ENCODE measurements at regions not wholly inside any gene's neighbourhood (a gene's known extent, or its start where the extent isn't known, plus 50 kb on each side); places are given as distances from the start of the nearest gene placed in this dataset.

DNA sequence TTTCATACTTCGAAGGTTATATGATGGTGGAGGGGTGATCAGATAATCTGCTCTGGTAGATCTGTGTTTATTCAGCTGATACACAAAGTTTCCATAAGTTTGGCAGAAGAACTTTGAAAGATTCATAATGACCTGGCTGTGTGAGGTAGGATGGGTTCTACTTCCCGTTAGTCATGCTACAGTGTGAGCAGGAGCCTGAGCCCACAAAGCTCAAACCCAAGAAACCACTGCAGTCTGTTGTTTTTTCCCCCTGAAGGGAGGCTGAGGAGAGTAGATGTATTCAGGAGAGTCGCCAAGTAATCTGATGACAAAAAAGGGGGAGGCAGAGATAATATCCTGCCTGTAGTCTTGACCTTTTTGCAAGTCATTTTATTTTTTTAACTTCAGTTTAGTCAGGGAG lies 52.8 kb upstream of the PPP3CA start (continued):
- no peak for TF ChIP-seq STAT1 (IDR thresholded peaks at IDR 0.05; ENCODE audit: unreplicated experiment)
- no peak for TF ChIP-seq ZNF114 (CRISPR knock-in tag; IDR thresholded peaks at IDR 0.05)
- no peak for TF ChIP-seq EZH2phosphoT487 (IDR thresholded peaks at IDR 0.05; ENCODE audit: unreplicated experiment)
- no peak for TF ChIP-seq NANOG (IDR thresholded peaks at IDR 0.05; ENCODE audit: borderline replicate concordance)

DNA sequence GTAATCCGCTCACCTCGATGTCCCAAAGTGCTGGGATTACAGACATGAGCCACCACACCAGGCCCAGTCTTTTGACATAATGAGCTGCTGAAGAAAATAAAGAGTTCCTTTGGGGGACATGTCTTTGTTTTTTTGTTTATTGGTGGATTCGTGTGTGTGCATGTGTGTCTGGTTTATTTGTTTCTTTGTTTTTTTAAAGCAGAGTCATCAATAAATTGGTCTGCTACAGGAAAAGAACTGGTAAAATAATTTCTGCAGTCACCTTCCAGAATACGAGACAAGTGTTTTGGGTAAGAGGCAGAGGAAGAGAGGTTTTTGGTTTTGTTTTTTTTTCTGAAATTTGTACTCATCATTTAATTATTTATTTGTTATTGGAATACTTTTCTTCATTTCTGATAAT lies 51.5 kb upstream of the PPP3CA start:
- peaks cover 4% of the 10 kb centered on the region; the same call in 1 of the 2 replicates for H3K9me2 ChIP-seq (ENCODE audit: insufficient read depth)
- H3F3A ChIP-seq (replicated peaks; ENCODE audit: low read depth): no peaks in the 10 kb centered on the region
- H3K9me3 Mint-ChIP-seq: no peaks in the 10 kb centered on the region; the same call in 2 of the 3 replicates
- no peaks in the 10 kb centered on the region for H4K20me1 ChIP-seq (replicated peaks; ENCODE audit: insufficient read depth)
- no peak overlapping the region for H3K4me3 Mint-ChIP-seq
- TF ChIP-seq STAT1 (IDR thresholded peaks at IDR 0.05; ENCODE audit: unreplicated experiment) (no peak), EZH2phosphoT487 (IDR thresholded peaks at IDR 0.05; ENCODE audit: unreplicated experiment) (no peak), CREB1 (CRISPR knock-in tag; IDR thresholded peaks at IDR 0.05; ENCODE audit: low read depth) (no peak), POLR2AphosphoS5 (IDR thresholded peaks at IDR 0.05; ENCODE audit: low read depth) (no peak), ZNF114 (CRISPR knock-in tag; IDR thresholded peaks at IDR 0.05) (no peak), ZNF331 (CRISPR knock-in tag; IDR thresholded peaks at IDR 0.05; ENCODE audit: low read depth) (no peak), JUNB (IDR thresholded peaks at IDR 0.05; ENCODE audit: unreplicated experiment) (no peak), EZH2 (IDR thresholded peaks at IDR 0.05; ENCODE audit: low read depth, unreplicated experiment) (no peak), NANOG (IDR thresholded peaks at IDR 0.05; ENCODE audit: borderline replicate concordance) (no peak)
- TF ChIP-seq, protein P1, sequence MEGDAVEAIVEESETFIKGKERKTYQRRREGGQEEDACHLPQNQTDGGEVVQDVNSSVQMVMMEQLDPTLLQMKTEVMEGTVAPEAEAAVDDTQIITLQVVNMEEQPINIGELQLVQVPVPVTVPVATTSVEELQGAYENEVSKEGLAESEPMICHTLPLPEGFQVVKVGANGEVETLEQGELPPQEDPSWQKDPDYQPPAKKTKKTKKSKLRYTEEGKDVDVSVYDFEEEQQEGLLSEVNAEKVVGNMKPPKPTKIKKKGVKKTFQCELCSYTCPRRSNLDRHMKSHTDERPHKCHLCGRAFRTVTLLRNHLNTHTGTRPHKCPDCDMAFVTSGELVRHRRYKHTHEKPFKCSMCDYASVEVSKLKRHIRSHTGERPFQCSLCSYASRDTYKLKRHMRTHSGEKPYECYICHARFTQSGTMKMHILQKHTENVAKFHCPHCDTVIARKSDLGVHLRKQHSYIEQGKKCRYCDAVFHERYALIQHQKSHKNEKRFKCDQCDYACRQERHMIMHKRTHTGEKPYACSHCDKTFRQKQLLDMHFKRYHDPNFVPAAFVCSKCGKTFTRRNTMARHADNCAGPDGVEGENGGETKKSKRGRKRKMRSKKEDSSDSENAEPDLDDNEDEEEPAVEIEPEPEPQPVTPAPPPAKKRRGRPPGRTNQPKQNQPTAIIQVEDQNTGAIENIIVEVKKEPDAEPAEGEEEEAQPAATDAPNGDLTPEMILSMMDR (conservative IDR thresholded peaks at IDR 0.05; ENCODE audit: low read depth in 2 of 2): no peak
- TF ChIP-seq, protein P2, sequence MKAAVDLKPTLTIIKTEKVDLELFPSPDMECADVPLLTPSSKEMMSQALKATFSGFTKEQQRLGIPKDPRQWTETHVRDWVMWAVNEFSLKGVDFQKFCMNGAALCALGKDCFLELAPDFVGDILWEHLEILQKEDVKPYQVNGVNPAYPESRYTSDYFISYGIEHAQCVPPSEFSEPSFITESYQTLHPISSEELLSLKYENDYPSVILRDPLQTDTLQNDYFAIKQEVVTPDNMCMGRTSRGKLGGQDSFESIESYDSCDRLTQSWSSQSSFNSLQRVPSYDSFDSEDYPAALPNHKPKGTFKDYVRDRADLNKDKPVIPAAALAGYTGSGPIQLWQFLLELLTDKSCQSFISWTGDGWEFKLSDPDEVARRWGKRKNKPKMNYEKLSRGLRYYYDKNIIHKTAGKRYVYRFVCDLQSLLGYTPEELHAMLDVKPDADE (IDR thresholded peaks at IDR 0.05): no peak
- TF ChIP-seq, protein P3, sequence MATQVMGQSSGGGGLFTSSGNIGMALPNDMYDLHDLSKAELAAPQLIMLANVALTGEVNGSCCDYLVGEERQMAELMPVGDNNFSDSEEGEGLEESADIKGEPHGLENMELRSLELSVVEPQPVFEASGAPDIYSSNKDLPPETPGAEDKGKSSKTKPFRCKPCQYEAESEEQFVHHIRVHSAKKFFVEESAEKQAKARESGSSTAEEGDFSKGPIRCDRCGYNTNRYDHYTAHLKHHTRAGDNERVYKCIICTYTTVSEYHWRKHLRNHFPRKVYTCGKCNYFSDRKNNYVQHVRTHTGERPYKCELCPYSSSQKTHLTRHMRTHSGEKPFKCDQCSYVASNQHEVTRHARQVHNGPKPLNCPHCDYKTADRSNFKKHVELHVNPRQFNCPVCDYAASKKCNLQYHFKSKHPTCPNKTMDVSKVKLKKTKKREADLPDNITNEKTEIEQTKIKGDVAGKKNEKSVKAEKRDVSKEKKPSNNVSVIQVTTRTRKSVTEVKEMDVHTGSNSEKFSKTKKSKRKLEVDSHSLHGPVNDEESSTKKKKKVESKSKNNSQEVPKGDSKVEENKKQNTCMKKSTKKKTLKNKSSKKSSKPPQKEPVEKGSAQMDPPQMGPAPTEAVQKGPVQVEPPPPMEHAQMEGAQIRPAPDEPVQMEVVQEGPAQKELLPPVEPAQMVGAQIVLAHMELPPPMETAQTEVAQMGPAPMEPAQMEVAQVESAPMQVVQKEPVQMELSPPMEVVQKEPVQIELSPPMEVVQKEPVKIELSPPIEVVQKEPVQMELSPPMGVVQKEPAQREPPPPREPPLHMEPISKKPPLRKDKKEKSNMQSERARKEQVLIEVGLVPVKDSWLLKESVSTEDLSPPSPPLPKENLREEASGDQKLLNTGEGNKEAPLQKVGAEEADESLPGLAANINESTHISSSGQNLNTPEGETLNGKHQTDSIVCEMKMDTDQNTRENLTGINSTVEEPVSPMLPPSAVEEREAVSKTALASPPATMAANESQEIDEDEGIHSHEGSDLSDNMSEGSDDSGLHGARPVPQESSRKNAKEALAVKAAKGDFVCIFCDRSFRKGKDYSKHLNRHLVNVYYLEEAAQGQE (IDR thresholded peaks at IDR 0.05; ENCODE audit: unreplicated experiment): no peak
- TF ChIP-seq, protein P4, sequence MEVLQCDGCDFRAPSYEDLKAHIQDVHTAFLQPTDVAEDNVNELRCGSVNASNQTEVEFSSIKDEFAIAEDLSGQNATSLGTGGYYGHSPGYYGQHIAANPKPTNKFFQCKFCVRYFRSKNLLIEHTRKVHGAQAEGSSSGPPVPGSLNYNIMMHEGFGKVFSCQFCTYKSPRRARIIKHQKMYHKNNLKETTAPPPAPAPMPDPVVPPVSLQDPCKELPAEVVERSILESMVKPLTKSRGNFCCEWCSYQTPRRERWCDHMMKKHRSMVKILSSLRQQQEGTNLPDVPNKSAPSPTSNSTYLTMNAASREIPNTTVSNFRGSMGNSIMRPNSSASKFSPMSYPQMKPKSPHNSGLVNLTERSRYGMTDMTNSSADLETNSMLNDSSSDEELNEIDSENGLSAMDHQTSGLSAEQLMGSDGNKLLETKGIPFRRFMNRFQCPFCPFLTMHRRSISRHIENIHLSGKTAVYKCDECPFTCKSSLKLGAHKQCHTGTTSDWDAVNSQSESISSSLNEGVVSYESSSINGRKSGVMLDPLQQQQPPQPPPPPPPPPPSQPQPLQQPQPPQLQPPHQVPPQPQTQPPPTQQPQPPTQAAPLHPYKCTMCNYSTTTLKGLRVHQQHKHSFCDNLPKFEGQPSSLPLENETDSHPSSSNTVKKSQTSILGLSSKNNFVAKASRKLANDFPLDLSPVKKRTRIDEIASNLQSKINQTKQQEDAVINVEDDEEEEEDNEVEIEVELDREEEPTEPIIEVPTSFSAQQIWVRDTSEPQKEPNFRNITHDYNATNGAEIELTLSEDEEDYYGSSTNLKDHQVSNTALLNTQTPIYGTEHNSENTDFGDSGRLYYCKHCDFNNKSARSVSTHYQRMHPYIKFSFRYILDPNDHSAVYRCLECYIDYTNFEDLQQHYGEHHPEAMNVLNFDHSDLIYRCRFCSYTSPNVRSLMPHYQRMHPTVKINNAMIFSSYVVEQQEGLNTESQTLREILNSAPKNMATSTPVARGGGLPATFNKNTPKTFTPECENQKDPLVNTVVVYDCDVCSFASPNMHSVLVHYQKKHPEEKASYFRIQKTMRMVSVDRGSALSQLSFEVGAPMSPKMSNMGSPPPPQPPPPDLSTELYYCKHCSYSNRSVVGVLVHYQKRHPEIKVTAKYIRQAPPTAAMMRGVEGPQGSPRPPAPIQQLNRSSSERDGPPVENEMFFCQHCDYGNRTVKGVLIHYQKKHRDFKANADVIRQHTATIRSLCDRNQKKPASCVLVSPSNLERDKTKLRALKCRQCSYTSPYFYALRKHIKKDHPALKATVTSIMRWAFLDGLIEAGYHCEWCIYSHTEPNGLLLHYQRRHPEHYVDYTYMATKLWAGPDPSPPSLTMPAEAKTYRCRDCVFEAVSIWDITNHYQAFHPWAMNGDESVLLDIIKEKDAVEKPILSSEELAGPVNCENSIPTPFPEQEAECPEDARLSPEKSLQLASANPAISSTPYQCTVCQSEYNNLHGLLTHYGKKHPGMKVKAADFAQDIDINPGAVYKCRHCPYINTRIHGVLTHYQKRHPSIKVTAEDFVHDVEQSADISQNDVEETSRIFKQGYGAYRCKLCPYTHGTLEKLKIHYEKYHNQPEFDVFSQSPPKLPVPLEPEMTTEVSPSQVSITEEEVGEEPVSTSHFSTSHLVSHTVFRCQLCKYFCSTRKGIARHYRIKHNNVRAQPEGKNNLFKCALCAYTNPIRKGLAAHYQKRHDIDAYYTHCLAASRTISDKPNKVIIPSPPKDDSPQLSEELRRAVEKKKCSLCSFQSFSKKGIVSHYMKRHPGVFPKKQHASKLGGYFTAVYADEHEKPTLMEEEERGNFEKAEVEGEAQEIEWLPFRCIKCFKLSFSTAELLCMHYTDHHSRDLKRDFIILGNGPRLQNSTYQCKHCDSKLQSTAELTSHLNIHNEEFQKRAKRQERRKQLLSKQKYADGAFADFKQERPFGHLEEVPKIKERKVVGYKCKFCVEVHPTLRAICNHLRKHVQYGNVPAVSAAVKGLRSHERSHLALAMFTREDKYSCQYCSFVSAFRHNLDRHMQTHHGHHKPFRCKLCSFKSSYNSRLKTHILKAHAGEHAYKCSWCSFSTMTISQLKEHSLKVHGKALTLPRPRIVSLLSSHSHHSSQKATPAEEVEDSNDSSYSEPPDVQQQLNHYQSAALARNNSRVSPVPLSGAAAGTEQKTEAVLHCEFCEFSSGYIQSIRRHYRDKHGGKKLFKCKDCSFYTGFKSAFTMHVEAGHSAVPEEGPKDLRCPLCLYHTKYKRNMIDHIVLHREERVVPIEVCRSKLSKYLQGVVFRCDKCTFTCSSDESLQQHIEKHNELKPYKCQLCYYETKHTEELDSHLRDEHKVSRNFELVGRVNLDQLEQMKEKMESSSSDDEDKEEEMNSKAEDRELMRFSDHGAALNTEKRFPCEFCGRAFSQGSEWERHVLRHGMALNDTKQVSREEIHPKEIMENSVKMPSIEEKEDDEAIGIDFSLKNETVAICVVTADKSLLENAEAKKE (CRISPR knock-in tag; IDR thresholded peaks at IDR 0.05): no peak
- DNase-seq (ENCODE audit: low spot score): no peak
- H3K27ac ChIP-seq (ENCODE audit: low read depth): no peak overlapping the region
- no peaks in the 10 kb centered on the region for H3K79me2 ChIP-seq (replicated peaks; ENCODE audit: insufficient read depth)
- H3K4me1 ChIP-seq (ENCODE audit: insufficient read depth): no peaks in the 10 kb centered on the region
- ATAC-seq: no peak
- no peaks in the 10 kb centered on the region for H3K27me3 ChIP-seq (ENCODE audit: insufficient read depth)
- no peaks in the 10 kb centered on the region for H3K36me3 ChIP-seq (ENCODE audit: insufficient read depth)
- no peaks in the 10 kb centered on the region for H3K36me3 Mint-ChIP-seq (ENCODE audit: low read depth)
- no peak overlapping the region; the same call in 1 of the 2 replicates for H2AFZ ChIP-seq
- H3K4me3 ChIP-seq: no peak overlapping the region
- H3K27me3 Mint-ChIP-seq (ENCODE audit: insufficient read depth, low read depth, poor library complexity): no peaks in the 10 kb centered on the region
- no peak overlapping the region for H3K27ac Mint-ChIP-seq
- H3K4me2 ChIP-seq: no peak overlapping the region
- H3K4me1 Mint-ChIP-seq: no peaks in the 10 kb centered on the region

All from GM23338 (cell line).